ENCODE measurements at regions not wholly inside any gene's neighbourhood (a gene's known extent, or its start where the extent isn't known, plus 50 kb on each side); places are given as distances from the start of the nearest gene placed in this dataset.

GRCh38 chr11:110992481-110992880 lies 253.0 kb upstream of the POU2AF2 start:
- no peak for TF ChIP-seq CTCF (IDR thresholded peaks at IDR 0.05)
- no peak overlapping the region for H3K9ac ChIP-seq (ENCODE audit: low read depth in 2 of 2, low read length in 2 of 2)
- H3K36me3 ChIP-seq: no peaks in the 10 kb centered on the region
- no peak overlapping the region for H3K4me3 ChIP-seq
- H3K27me3 ChIP-seq: no peaks in the 10 kb centered on the region
- intact Hi-C loops (cut with DNase I): no loop called here
- H3K9me3 ChIP-seq: no peaks in the 10 kb centered on the region
- H3K4me1 ChIP-seq: no peaks in the 10 kb centered on the region
- no peak overlapping the region for H3K27ac ChIP-seq
- no peak for DNase-seq

GRCh38 chr11:110991661-110992355 lies 253.7 kb upstream of the POU2AF2 start:
- intact Hi-C loops (cut with DNase I): no loop called here
- Histone ChIP-seq H3K9ac (ENCODE audit: low read depth in 2 of 2, low read length in 2 of 2) (no peak overlapping the region), H3K4me3 (no peak overlapping the region), H3K27ac (no peak overlapping the region), H3K9me3 (no peaks in the 10 kb centered on the region), H3K36me3 (no peaks in the 10 kb centered on the region), H3K27me3 (no peaks in the 10 kb centered on the region), H3K4me1 (no peaks in the 10 kb centered on the region)
- no peak for TF ChIP-seq CTCF (IDR thresholded peaks at IDR 0.05)
- no peak for DNase-seq

GRCh38 chr11:110990311-110990710 lies 255.2 kb upstream of the POU2AF2 start:
- intact Hi-C loops (cut with DNase I): no loop called here
- Histone ChIP-seq H3K27ac (no peak overlapping the region), H3K4me1 (no peaks in the 10 kb centered on the region), H3K9ac (ENCODE audit: low read depth in 2 of 2, low read length in 2 of 2) (no peak overlapping the region), H3K4me3 (no peak overlapping the region), H3K9me3 (no peaks in the 10 kb centered on the region), H3K27me3 (no peaks in the 10 kb centered on the region), H3K36me3 (no peaks in the 10 kb centered on the region)
- no peak for DNase-seq
- no peak for TF ChIP-seq CTCF (IDR thresholded peaks at IDR 0.05)

GRCh38 chr11:110989428-110990133 lies 255.9 kb upstream of the POU2AF2 start:
- no peak for DNase-seq
- no peak overlapping the region for H3K27ac ChIP-seq

GRCh38 chr11:110988671-110989070 lies 256.9 kb upstream of the POU2AF2 start:
- H3K9me3 ChIP-seq: no peaks in the 10 kb centered on the region
- intact Hi-C loops (cut with DNase I): no loop called here
- H3K27ac ChIP-seq: no peak overlapping the region
- H3K9ac ChIP-seq (ENCODE audit: low read depth in 2 of 2, low read length in 2 of 2): no peak overlapping the region
- DNase-seq: no peak
- H3K27me3 ChIP-seq: no peaks in the 10 kb centered on the region
- TF ChIP-seq CTCF (IDR thresholded peaks at IDR 0.05): no peak
- no peaks in the 10 kb centered on the region for H3K36me3 ChIP-seq
- H3K4me3 ChIP-seq: no peak overlapping the region
- H3K4me1 ChIP-seq: no peaks in the 10 kb centered on the region

More at GRCh38 chr11:110989428-110990133, 255.9 kb upstream of the POU2AF2 start:
- Histone ChIP-seq H3K27me3 (no peaks in the 10 kb centered on the region), H3K4me3 (no peak overlapping the region), H3K9me3 (no peaks in the 10 kb centered on the region), H3K9ac (ENCODE audit: low read depth in 2 of 2, low read length in 2 of 2) (no peak overlapping the region), H3K4me1 (no peaks in the 10 kb centered on the region), H3K36me3 (no peaks in the 10 kb centered on the region)
- no peak for TF ChIP-seq CTCF (IDR thresholded peaks at IDR 0.05)
- intact Hi-C loops (cut with DNase I): no loop called here
